22Rv1 (cell line): ENCODE measurements at regions not wholly inside any gene's neighbourhood (a gene's known extent, or its start where the extent isn't known, plus 50 kb on each side); places are given as distances from the start of the nearest gene placed in this dataset.
A peak's percentile ranks its signal among the peaks of the same experiment; 100 is the strongest.

Experiments
- H3K27ac ChIP-seq: fragments of 450-650 bp; 2 replicates; pipeline ENCODE4 v1.5.1; 2017
- CTCF ChIP-seq: fragments of 450-650 bp; IDR thresholded peaks from 2 replicates; pipeline ENCODE4 v1.5.1; 2017; ENCODE audit warnings: mild to moderate bottlenecking
- ZFX ChIP-seq: fragments of 450-650 bp; IDR thresholded peaks from 2 replicates; pipeline ENCODE4 v1.6.1; 2017; ENCODE audit warnings: antibody characterized with exemption, borderline replicate concordance

- TF ChIP-seq ZFX (no peak), CTCF (no peak)
- no peak overlapping the region for H3K27ac ChIP-seq
These were observed 493.6 kb upstream of the SPHKAP start for GRCh38 chr2:228675091-228675490.

DNA sequence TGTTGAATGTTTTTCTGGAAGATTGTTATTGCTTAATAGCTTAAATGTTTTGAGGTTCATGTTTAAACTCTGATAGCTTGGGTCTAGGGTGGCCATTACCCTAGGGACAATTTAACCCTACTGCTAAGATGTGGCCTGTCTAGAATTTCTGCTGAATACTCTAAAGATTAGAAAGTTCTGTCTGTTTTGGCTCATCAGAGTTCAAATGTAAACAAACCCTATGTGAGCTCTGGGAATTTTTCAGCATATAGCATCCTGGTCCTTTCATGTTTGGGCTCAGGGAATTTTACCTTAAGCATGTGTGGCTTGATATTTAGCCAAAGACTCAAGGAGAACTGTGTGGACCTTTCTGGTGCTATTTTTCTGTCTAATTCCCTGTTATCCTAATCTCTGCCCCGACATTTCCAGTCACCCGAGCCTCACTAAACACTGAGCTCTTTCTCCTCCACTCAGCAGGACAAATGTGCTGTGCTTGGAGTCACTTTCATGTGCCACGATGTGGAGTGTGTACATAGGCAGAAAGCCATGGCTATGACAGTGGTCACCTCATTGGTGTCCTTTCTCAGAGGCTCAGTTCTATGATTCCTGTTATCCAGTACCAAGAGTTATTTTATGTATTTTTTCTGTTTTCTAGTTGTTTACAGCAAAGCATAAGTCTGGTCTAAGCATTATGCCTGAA, 492.5 kb upstream of the SPHKAP start:
- no peak overlapping the region for H3K27ac ChIP-seq
- TF ChIP-seq CTCF (no peak), ZFX (no peak)

DNA sequence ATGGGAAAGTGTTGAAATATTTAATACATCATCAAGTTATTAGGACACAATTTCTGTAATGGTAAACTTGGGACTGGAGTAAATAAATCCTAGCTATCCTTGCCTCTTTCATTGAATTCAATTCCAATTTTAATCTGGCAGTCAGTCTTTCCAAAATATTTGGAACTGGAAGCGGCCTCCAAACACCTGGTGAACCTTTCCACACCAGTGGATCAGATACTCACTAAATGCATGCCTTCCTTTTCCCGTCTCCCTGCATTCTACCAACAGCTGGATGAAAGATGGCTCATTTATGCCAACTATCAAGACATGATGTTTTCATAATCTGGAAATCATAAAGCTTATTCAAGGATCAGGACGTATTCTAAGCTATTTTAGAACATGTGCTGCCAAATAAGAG, 488.2 kb upstream of the SPHKAP start:
- no peak for TF ChIP-seq CTCF
- TF ChIP-seq ZFX: no peak
- H3K27ac ChIP-seq: no peak overlapping the region

DNA sequence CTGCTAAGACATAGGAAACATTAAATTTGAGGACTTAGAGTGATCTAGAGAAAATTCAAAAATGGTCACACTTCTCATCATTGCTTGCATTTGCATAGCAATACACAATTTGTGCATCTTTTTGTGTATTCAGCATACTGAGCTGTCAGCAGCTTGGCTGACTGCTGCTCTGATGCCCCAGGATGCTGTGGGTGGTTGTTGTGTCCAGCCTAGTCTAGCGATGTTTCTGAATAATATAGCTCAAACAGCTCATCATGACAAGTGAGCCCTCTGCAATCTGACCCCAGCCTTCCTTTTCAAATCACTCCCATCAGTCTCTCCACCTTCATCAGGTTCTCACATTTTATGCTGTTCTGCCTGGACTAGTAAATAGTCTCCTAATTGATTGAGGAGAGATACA, 483.7 kb upstream of the SPHKAP start:
- TF ChIP-seq CTCF (no peak), ZFX (no peak)
- no peak overlapping the region for H3K27ac ChIP-seq

GRCh38 chr2:228658998-228659397, 477.5 kb upstream of the SPHKAP start:
- TF ChIP-seq CTCF (no peak), ZFX (no peak)
- no peak overlapping the region for H3K27ac ChIP-seq

DNA sequence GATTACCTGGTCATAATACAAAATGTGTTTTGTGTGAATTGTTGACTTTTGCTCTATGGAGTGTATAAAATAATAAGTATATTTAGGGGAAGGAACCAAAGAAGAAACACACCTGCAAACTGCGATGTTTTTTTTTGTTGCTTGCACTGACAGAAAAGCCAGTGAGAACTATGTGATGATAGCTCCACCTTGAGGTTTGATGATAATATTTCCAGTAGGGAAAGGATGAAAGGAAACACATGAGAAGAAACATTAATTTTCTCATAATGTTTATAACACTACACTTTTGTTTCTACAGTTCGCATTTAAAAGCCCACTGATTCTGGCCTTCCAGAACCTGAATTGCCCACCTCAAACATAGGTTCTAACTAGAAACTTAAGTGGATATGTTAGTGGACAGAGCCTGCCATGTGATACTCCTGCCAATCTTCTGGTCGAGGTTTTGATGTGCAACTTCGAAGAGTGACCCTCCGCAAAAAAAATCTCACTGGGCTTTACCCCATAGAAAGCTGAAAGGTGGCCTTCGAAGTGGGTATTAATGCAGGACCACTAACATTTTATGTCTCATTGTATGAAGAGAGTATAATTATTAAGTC, 476.4 kb upstream of the SPHKAP start:
- no peak for TF ChIP-seq ZFX
- peak; percentile 67 for TF ChIP-seq CTCF
- no peak overlapping the region for H3K27ac ChIP-seq

GRCh38 chr2:228655331-228655730, 473.8 kb upstream of the SPHKAP start:
- H3K27ac ChIP-seq: no peak overlapping the region

More at GRCh38 chr2:228655331-228655730, 473.8 kb upstream of the SPHKAP start:
- TF ChIP-seq CTCF (no peak), ZFX (no peak)
